GM12878 (cell line): ENCODE measurements at regions not wholly inside any gene's neighbourhood (a gene's known extent, or its start where the extent isn't known, plus 50 kb on each side); places are given as distances from the start of the nearest gene placed in this dataset.

Source experiments
- ATAC-seq: fragments of 200-7000 bp; cut with Tn5 transposase; 3 replicates; pipeline ENCODE4 v1.9.1; 2020; ENCODE audit warnings: mild to moderate bottlenecking, moderate library complexity
- BruUV-seq: library from RNA; stranded (reverse); fragments of 400-500 nt; replicated peaks from 2 replicates; lab custom pipeline; 2021; lab: Mats Ljungman, UMichigan
- CTCF ChIA-PET: fragments of 300-600 bp; sonication (Branson Sonifier 250); formaldehyde crosslinking; extraction: SDS; loops from one replicate; lab custom pipeline; 2021; ENCODE audit warnings: inconsistent platforms; lab: Yijun Ruan, JAX
- POLR2A ChIA-PET: fragments of 350-600 bp; formaldehyde crosslinking; extraction: SDS; loops from one replicate; lab custom pipeline; 2021; ENCODE audit warnings: inconsistent platforms; lab: Charles Lee
- RAD21 ChIA-PET: fragments of 300-600 bp; sonication (Branson Sonifier 250); formaldehyde crosslinking; loops from one replicate; lab custom pipeline; 2023; ENCODE audit warnings: antibody characterized with exemption; ENCODE audit not compliant: unreplicated experiment; lab: Charles Lee
- SMC1A ChIA-PET: fragments of 300-600 bp; sonication (Branson Sonifier 250); formaldehyde crosslinking; loops from one replicate; lab custom pipeline; 2023; ENCODE audit not compliant: unreplicated experiment, uncharacterized antibody; lab: Charles Lee
- DNase-seq: peaks from one replicate; pipeline ENCODE4 v3.0.0-alpha.2; 2011; ENCODE audit warnings: low read depth, low spot score
- FAIRE-seq: peaks from 3 replicates; lab custom pipeline; 2011; peaks lifted over from hg19 to GRCh38; lab: Jason Lieb, UNC
- H2AFZ ChIP-seq: 2 replicates; pipeline ENCODE4 v1.6.0; 2011; ENCODE audit warnings: low read depth, low read length, control low read depth; ENCODE audit not compliant: control insufficient read depth
- H3K27ac ChIP-seq: 2 replicates; pipeline ENCODE4 v1.5.1; 2011; ENCODE audit warnings: control low read depth; ENCODE audit not compliant: control insufficient read depth, insufficient read depth
- H3K27me3 ChIP-seq, 2 experiments: replicated peaks in 1 of 2; 2 replicates each; pipeline versions ENCODE4 v1.6.0 to v1.6.1; 2011; ENCODE audit warnings: low read length in 1 of 2; ENCODE audit not compliant: control insufficient read depth in 2 of 2, insufficient read depth in 2 of 2
- H3K36me3 ChIP-seq, 2 experiments: 2 replicates each; pipeline ENCODE4 v1.5.1; 2011; ENCODE audit warnings: low read length in 1 of 2; ENCODE audit not compliant: control insufficient read depth in 2 of 2, insufficient read depth in 2 of 2
- H3K4me1 ChIP-seq: 2 replicates; pipeline ENCODE4 v1.6.1; 2011; ENCODE audit warnings: mild to moderate bottlenecking, low read length, moderate library complexity, mixed read lengths; ENCODE audit not compliant: control insufficient read depth, insufficient read depth
- H3K4me2 ChIP-seq: 2 replicates; pipeline ENCODE4 v1.6.0; 2011; ENCODE audit warnings: control low read depth; ENCODE audit not compliant: control insufficient read depth, insufficient read depth
- H3K4me3 ChIP-seq: fragments of 200-600 bp; sonication (generic); 2 replicates; pipeline ENCODE4 v1.5.1; 2016
- H3K79me2 ChIP-seq: 2 replicates; pipeline ENCODE4 v1.6.0; 2011; ENCODE audit warnings: low read length; ENCODE audit not compliant: control insufficient read depth, insufficient read depth
- H3K9ac ChIP-seq: 2 replicates; pipeline ENCODE4 v1.8.0; 2011; ENCODE audit warnings: low read length, control low read depth, mixed read lengths; ENCODE audit not compliant: control insufficient read depth, insufficient read depth
- H3K9me3 ChIP-seq: replicated peaks from 3 replicates; pipeline ENCODE4 v1.5.1; 2011; ENCODE audit warnings: mild to moderate bottlenecking, low read length; ENCODE audit not compliant: control insufficient read depth, insufficient read depth
- H4K20me1 ChIP-seq: 2 replicates; pipeline ENCODE4 v1.6.0; 2011; ENCODE audit not compliant: control insufficient read depth, insufficient read depth
- ATF2 ChIP-seq: IDR thresholded peaks from 2 replicates; pipeline ENCODE4 v1.6.1; 2012; ENCODE audit warnings: low read length, inconsistent platforms
- BHLHE40 ChIP-seq, 2 experiments: fragments of 450-650 bp in 1 of 2; IDR thresholded peaks; 2 replicates each; pipeline ENCODE4 v1.6.1; 2011 to 2017; ENCODE audit warnings: low read depth in 2 of 2, borderline replicate concordance in 1 of 2, improper control_type of control experiment in 1 of 2, low read length in 1 of 2, mild to moderate bottlenecking in 1 of 2
- CHD1 ChIP-seq: IDR thresholded peaks from 2 replicates; pipeline ENCODE4 v1.6.1; 2012; ENCODE audit warnings: low read depth, low read length, improper control_type of control experiment
- EED ChIP-seq: sonication (generic); IDR thresholded peaks from 2 replicates; pipeline ENCODE4 v1.6.1; 2016; ENCODE audit warnings: antibody characterized with exemption, low read depth
- ETV6 ChIP-seq, 2 experiments: fragments of 450-650 bp in 1 of 2; IDR thresholded peaks in 1 of 2; conservative IDR thresholded peaks in 1 of 2; 2 replicates each; pipeline ENCODE4 v1.6.1; 2014; ENCODE audit warnings: antibody characterized with exemption in 1 of 2, borderline replicate concordance in 1 of 2, low read depth in 1 of 2, mild to moderate bottlenecking in 1 of 2, moderate library complexity in 1 of 2
- FOXM1 ChIP-seq: IDR thresholded peaks from 2 replicates; pipeline ENCODE4 v1.6.1; 2012; ENCODE audit warnings: low read depth, mild to moderate bottlenecking, inconsistent platforms, low read length, moderate library complexity
- HDAC6 ChIP-seq: fragments of 200-600 bp; sonication (generic); IDR thresholded peaks from one replicate; pipeline ENCODE4 v1.8.0; 2017; ENCODE audit warnings: antibody characterized with exemption; ENCODE audit not compliant: unreplicated experiment
- JUNB ChIP-seq: IDR thresholded peaks from 2 replicates; pipeline ENCODE4 v1.6.1; 2016; ENCODE audit warnings: antibody characterized with exemption, mild to moderate bottlenecking
- MTA3 ChIP-seq: IDR thresholded peaks from 2 replicates; pipeline ENCODE4 v1.6.1; 2012; ENCODE audit warnings: low read length, inconsistent platforms, borderline replicate concordance
- NFIC ChIP-seq: IDR thresholded peaks from 2 replicates; pipeline ENCODE4 v1.6.1; 2012; ENCODE audit warnings: low read depth, mild to moderate bottlenecking, inconsistent platforms, low read length, moderate library complexity
- NR2C1 ChIP-seq: fragments of 450-650 bp; IDR thresholded peaks from 2 replicates; pipeline ENCODE4 v1.6.1; 2017; ENCODE audit warnings: antibody characterized with exemption, mild to moderate bottlenecking, moderate library complexity
- POLR2A ChIP-seq: IDR thresholded peaks from 2 replicates; pipeline ENCODE4 v1.6.1; 2011; ENCODE audit warnings: low read depth, mild to moderate bottlenecking, low read length
- RELB ChIP-seq: fragments of 450-650 bp; IDR thresholded peaks from 2 replicates; pipeline ENCODE4 v1.6.1; 2017; ENCODE audit warnings: low read depth, mild to moderate bottlenecking, moderate library complexity
- RUNX3 ChIP-seq: IDR thresholded peaks from 2 replicates; pipeline ENCODE4 v1.6.1; 2012; ENCODE audit warnings: low read length, inconsistent platforms
- TAF1 ChIP-seq: IDR thresholded peaks from 2 replicates; pipeline ENCODE4 v1.6.1; 2011; ENCODE audit warnings: mild to moderate bottlenecking, low read depth, low read length, borderline replicate concordance
- WGBS: methylation state at CpG from one replicate; pipeline ENCODE4 v1.1.6; 2016; ENCODE audit warnings: low lambda C conversion rate; ENCODE audit not compliant: insufficient replicate concordance, insufficient coverage; ENCODE audit errors: missing lambda C conversion rate; 5-methylcytosine and 5-hydroxymethylcytosine counted together
- in situ Hi-C: fragments of 300-500 bp; cut with MboI; formaldehyde crosslinking; loops from 9 replicates; pipeline ENCODE4 v1.14.3; 2018; ENCODE audit warnings: mixed read lengths
- intact Hi-C: fragments of 100-400 bp; cut with micrococcal nuclease; formaldehyde crosslinking; loops from one replicate; pipeline ENCODE4 v1.14.2; 2022; ENCODE audit not compliant: unreplicated experiment

- no peak overlapping the region for H3K4me2 ChIP-seq
- no peaks in the 10 kb centered on the region for H3K9me3 ChIP-seq
- BruUV-seq = no TSS peak
- 5% methylated on average over 1 of the region's 1 CpG for WGBS
- H3K79me2 ChIP-seq = no peaks in the 10 kb centered on the region
- ChIA-PET POLR2A (no interaction called here), SMC1A (no interaction called here)
- intact Hi-C loops (no loop called here), in situ Hi-C loops (no loop called here)
- DNase-seq (no peak), ATAC-seq (no peak)
- peaks cover 10% of the 10 kb centered on the region for H3K4me1 ChIP-seq
- H3K36me3 ChIP-seq = no peaks in the 10 kb centered on the region
- H3K27ac ChIP-seq = no peak overlapping the region
- TF ChIP-seq TAF1 (no peak), ATF2 (peak; percentile 7; the same call in 1 of the 2 replicates), BHLHE40 (IDR thresholded peaks at IDR 0.05; ENCODE audit: borderline replicate concordance in 1 of 2, low read depth in 2 of 2, low read length in 1 of 2) (no peak), CHD1 (no peak), ETV6 (conservative IDR thresholded peaks at IDR 0.05 in 1 of 2, IDR thresholded peaks at IDR 0.05 in 1 of 2; ENCODE audit: borderline replicate concordance in 1 of 2, low read depth in 1 of 2) (0 out of 4 replicates have a peak, but pooled peaks of 1 of the 2 experiments have one; percentile 12), RELB (no peak), POLR2A (no peak), HDAC6 (no peak), JUNB (peak; percentile 73), MTA3 (0 out of 2 replicates have a peak, but pooled peaks have one; percentile 31), NFIC (peak; percentile 69; the same call in 1 of the 2 replicates), EED (peak; percentile 92), NR2C1 (no peak), FOXM1 (peak; percentile 18; the same call in 1 of the 2 replicates), RUNX3 (peak; percentile 71)
- TF ChIP-seq, all 136 proteins: peak for 8
- FAIRE-seq = no peak
- Histone ChIP-seq H4K20me1 (no peaks in the 10 kb centered on the region), H2AFZ (no peak overlapping the region), H3K9ac (no peak overlapping the region), H3K27me3 (no peaks in the 10 kb centered on the region), H3K4me3 (no peak overlapping the region)
- ChIA-PET CTCF (no interaction called here), RAD21 (interaction anchor here (1.2 kb wide), 1 partner anchor 11 kb away, joined by 3 read pairs; no protein-coding TSS in a partner anchor)
Measured at GRCh38 chr12:131499864-131500190, 211.1 kb upstream of the SFSWAP start.
